ENCODE measurements at regions not wholly inside any gene's neighbourhood (a gene's known extent, or its start where the extent isn't known, plus 50 kb on each side); places are given as distances from the start of the nearest gene placed in this dataset.

- TF ChIP-seq GTF2F1 (IDR thresholded peaks at IDR 0.05; ENCODE audit: borderline replicate concordance, low read depth, low read length), result no peak
- TF ChIP-seq E2F6 (IDR thresholded peaks at IDR 0.05), result no peak
- no peak for TF ChIP-seq EZH2 (IDR thresholded peaks at IDR 0.05; ENCODE audit: low read depth, low read length, severe bottlenecking)
- TF ChIP-seq, protein P1, sequence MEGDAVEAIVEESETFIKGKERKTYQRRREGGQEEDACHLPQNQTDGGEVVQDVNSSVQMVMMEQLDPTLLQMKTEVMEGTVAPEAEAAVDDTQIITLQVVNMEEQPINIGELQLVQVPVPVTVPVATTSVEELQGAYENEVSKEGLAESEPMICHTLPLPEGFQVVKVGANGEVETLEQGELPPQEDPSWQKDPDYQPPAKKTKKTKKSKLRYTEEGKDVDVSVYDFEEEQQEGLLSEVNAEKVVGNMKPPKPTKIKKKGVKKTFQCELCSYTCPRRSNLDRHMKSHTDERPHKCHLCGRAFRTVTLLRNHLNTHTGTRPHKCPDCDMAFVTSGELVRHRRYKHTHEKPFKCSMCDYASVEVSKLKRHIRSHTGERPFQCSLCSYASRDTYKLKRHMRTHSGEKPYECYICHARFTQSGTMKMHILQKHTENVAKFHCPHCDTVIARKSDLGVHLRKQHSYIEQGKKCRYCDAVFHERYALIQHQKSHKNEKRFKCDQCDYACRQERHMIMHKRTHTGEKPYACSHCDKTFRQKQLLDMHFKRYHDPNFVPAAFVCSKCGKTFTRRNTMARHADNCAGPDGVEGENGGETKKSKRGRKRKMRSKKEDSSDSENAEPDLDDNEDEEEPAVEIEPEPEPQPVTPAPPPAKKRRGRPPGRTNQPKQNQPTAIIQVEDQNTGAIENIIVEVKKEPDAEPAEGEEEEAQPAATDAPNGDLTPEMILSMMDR (IDR thresholded peaks at IDR 0.05; ENCODE audit: control extremely low read depth in 1 of 3, insufficient read depth in 1 of 3, low read depth in 1 of 3, low read length in 3 of 3), result no peak
- TF ChIP-seq FOSL1 (IDR thresholded peaks at IDR 0.05; ENCODE audit: insufficient read depth, low read depth, low read length), result no peak
- TF ChIP-seq HDAC6 (IDR thresholded peaks at IDR 0.05; ENCODE audit: low read depth, low read length), result no peak
- no peak for TF ChIP-seq POLR2AphosphoS5 (IDR thresholded peaks at IDR 0.05; ENCODE audit: low read depth, low read length)
- TF ChIP-seq, protein P2, sequence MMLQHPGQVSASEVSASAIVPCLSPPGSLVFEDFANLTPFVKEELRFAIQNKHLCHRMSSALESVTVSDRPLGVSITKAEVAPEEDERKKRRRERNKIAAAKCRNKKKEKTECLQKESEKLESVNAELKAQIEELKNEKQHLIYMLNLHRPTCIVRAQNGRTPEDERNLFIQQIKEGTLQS (IDR thresholded peaks at IDR 0.05; ENCODE audit: insufficient read depth, low read depth, low read length), result no peak
- TF ChIP-seq, protein P3, sequence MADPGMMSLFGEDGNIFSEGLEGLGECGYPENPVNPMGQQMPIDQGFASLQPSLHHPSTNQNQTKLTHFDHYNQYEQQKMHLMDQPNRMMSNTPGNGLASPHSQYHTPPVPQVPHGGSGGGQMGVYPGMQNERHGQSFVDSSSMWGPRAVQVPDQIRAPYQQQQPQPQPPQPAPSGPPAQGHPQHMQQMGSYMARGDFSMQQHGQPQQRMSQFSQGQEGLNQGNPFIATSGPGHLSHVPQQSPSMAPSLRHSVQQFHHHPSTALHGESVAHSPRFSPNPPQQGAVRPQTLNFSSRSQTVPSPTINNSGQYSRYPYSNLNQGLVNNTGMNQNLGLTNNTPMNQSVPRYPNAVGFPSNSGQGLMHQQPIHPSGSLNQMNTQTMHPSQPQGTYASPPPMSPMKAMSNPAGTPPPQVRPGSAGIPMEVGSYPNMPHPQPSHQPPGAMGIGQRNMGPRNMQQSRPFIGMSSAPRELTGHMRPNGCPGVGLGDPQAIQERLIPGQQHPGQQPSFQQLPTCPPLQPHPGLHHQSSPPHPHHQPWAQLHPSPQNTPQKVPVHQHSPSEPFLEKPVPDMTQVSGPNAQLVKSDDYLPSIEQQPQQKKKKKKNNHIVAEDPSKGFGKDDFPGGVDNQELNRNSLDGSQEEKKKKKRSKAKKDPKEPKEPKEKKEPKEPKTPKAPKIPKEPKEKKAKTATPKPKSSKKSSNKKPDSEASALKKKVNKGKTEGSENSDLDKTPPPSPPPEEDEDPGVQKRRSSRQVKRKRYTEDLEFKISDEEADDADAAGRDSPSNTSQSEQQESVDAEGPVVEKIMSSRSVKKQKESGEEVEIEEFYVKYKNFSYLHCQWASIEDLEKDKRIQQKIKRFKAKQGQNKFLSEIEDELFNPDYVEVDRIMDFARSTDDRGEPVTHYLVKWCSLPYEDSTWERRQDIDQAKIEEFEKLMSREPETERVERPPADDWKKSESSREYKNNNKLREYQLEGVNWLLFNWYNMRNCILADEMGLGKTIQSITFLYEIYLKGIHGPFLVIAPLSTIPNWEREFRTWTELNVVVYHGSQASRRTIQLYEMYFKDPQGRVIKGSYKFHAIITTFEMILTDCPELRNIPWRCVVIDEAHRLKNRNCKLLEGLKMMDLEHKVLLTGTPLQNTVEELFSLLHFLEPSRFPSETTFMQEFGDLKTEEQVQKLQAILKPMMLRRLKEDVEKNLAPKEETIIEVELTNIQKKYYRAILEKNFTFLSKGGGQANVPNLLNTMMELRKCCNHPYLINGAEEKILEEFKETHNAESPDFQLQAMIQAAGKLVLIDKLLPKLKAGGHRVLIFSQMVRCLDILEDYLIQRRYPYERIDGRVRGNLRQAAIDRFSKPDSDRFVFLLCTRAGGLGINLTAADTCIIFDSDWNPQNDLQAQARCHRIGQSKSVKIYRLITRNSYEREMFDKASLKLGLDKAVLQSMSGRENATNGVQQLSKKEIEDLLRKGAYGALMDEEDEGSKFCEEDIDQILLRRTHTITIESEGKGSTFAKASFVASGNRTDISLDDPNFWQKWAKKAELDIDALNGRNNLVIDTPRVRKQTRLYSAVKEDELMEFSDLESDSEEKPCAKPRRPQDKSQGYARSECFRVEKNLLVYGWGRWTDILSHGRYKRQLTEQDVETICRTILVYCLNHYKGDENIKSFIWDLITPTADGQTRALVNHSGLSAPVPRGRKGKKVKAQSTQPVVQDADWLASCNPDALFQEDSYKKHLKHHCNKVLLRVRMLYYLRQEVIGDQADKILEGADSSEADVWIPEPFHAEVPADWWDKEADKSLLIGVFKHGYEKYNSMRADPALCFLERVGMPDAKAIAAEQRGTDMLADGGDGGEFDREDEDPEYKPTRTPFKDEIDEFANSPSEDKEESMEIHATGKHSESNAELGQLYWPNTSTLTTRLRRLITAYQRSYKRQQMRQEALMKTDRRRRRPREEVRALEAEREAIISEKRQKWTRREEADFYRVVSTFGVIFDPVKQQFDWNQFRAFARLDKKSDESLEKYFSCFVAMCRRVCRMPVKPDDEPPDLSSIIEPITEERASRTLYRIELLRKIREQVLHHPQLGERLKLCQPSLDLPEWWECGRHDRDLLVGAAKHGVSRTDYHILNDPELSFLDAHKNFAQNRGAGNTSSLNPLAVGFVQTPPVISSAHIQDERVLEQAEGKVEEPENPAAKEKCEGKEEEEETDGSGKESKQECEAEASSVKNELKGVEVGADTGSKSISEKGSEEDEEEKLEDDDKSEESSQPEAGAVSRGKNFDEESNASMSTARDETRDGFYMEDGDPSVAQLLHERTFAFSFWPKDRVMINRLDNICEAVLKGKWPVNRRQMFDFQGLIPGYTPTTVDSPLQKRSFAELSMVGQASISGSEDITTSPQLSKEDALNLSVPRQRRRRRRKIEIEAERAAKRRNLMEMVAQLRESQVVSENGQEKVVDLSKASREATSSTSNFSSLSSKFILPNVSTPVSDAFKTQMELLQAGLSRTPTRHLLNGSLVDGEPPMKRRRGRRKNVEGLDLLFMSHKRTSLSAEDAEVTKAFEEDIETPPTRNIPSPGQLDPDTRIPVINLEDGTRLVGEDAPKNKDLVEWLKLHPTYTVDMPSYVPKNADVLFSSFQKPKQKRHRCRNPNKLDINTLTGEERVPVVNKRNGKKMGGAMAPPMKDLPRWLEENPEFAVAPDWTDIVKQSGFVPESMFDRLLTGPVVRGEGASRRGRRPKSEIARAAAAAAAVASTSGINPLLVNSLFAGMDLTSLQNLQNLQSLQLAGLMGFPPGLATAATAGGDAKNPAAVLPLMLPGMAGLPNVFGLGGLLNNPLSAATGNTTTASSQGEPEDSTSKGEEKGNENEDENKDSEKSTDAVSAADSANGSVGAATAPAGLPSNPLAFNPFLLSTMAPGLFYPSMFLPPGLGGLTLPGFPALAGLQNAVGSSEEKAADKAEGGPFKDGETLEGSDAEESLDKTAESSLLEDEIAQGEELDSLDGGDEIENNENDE (IDR thresholded peaks at IDR 0.05; ENCODE audit: insufficient replicate concordance, low read length), result no peak
- TF ChIP-seq POLR2A (IDR thresholded peaks at IDR 0.05; ENCODE audit: control extremely low read depth in 1 of 2, low read depth in 2 of 2, low read length in 2 of 2), result no peak
Observed at GRCh38 chr2:13143451-13143850, 426.7 kb downstream of the TRIB2 start.

Data from H1 (cell line).